ENCODE measurements at regions not wholly inside any gene's neighbourhood (a gene's known extent, or its start where the extent isn't known, plus 50 kb on each side); places are given as distances from the start of the nearest gene placed in this dataset.

DNA sequence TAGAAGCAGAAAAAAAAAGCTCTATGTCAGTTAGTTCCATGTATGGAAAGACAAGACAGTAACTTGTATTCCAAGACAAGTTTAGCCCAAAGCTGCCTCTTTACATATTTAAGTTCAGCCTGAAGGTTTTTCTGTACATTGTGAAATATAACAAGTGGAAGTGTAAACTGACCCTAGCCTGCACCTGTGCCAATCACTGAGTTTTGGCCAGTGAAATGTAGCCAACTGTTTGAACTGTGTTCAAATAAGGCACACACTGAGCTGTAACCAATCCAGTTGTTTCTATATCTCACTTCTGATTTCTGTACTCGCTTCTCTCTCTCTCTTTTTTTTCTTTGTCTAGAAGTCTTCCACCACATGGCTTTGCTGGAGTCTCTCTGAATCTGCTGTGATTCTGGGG is 1227.1 kb downstream of the NCAM2 start:
- Histone ChIP-seq H4K8ac (ENCODE audit: extremely low read depth, insufficient read depth, low read length) (no peak overlapping the region), H3K14ac (ENCODE audit: insufficient read length) (no peak overlapping the region), H2AFZ (ENCODE audit: low read length) (peak overlapping the region; percentile 81; the same call in 1 of the 2 replicates), H3K79me2 (ENCODE audit: control insufficient read depth in 1 of 2, insufficient read depth in 2 of 2, low read length in 2 of 2) (no peaks in the 10 kb centered on the region), H3K23me2 (ENCODE audit: low read depth, low read length) (no peaks in the 10 kb centered on the region), H3K4me3 (ENCODE audit: extremely low read depth in 1 of 4, insufficient read depth in 2 of 4, low read depth in 3 of 4, low read length in 4 of 4) (no peak overlapping the region), H4K20me1 (replicated peaks in 1 of 2; ENCODE audit: control insufficient read depth in 1 of 2, insufficient read depth in 2 of 2, low read length in 2 of 2) (no peaks in the 10 kb centered on the region), H2AK5ac (ENCODE audit: low read depth, low read length) (no peak overlapping the region), H2BK12ac (ENCODE audit: low read depth, low read length) (no peak overlapping the region), H4K5ac (ENCODE audit: insufficient read length, low read depth, low read length) (no peak overlapping the region), H2BK15ac (ENCODE audit: low read length) (no peak overlapping the region), H3K18ac (ENCODE audit: extremely low read depth, low read length) (no peak overlapping the region), H2BK20ac (ENCODE audit: low read length) (no peak overlapping the region), H3K4me2 (ENCODE audit: insufficient read depth in 1 of 2, low read depth in 2 of 2, low read length in 2 of 2) (no peak overlapping the region), H3K27me3 (replicated peaks in 1 of 4; ENCODE audit: control insufficient read depth in 3 of 4, extremely low read depth in 1 of 4, insufficient read depth in 3 of 4, low read length in 3 of 4) (no peaks in the 10 kb centered on the region), H3K79me1 (ENCODE audit: low read depth, low read length) (no peaks in the 10 kb centered on the region), H3K9ac (replicated peaks in 1 of 4; ENCODE audit: extremely low read depth in 1 of 4, low read depth in 3 of 4, low read length in 3 of 4) (no peak overlapping the region), H2BK120ac (replicated peaks; ENCODE audit: low read depth, low read length) (no peak overlapping the region), H3K36me3 (ENCODE audit: control insufficient read depth in 2 of 4, insufficient read depth in 4 of 4, low read length in 3 of 4) (no peaks in the 10 kb centered on the region), H2BK5ac (ENCODE audit: low read depth, low read length) (no peak overlapping the region), H3K4ac (replicated peaks; ENCODE audit: insufficient read length, low read depth, low read length) (no peak overlapping the region), H3K9me3 (ENCODE audit: insufficient read depth in 2 of 2, low read depth in 1 of 2, low read length in 1 of 2) (no peaks in the 10 kb centered on the region), H4K91ac (replicated peaks; ENCODE audit: insufficient read length, low read length) (no peak overlapping the region), H3K23ac (ENCODE audit: insufficient read length) (no peak overlapping the region), H3K56ac (replicated peaks; ENCODE audit: insufficient read length, low read depth, low read length) (no peak overlapping the region), H3K27ac (ENCODE audit: low read depth, low read length) (no peak overlapping the region), H3K4me1 (replicated peaks in 1 of 4; ENCODE audit: control insufficient read depth in 3 of 4, insufficient read depth in 4 of 4, low read length in 3 of 4) (peaks cover 0 to 2% (median 0%) of the 10 kb centered on the region in 4 experiments; a peak in 1 of 7 replicates)
- ChIA-PET CTCF (ENCODE audit: partially characterized antibody) (no interaction called here), POLR2A (ENCODE audit: partially characterized antibody) (interaction anchor here (0.6 kb wide), 1 partner anchor 128 kb away, joined by 3 read pairs; no protein-coding TSS in a partner anchor)
- WGBS, 2 experiments (ENCODE audit: extremely low coverage in 1 of 2, insufficient coverage in 1 of 2, insufficient read length in 1 of 2, insufficient replicate concordance in 2 of 2, low coverage in 1 of 2, low lambda C conversion rate in 2 of 2, missing lambda C conversion rate in 1 of 2): 100% methylated on average over 1 of the region's 1 CpG; no CpG with 5 or more reads in 1 of the 2 experiments
- DNase-seq (ENCODE audit: low read depth in 1 of 2, low spot score in 2 of 2) (no peak), FAIRE-seq (no peak)
- TF ChIP-seq CBX5 (IDR thresholded peaks at IDR 0.05; ENCODE audit: low read depth, low read length): no peak
- no peak for TF ChIP-seq MAFK (IDR thresholded peaks at IDR 0.05; ENCODE audit: low read depth, low read length)
- no peak for TF ChIP-seq HDAC6 (IDR thresholded peaks at IDR 0.05; ENCODE audit: low read depth, low read length)
- no peak for TF ChIP-seq SIN3A (conservative IDR thresholded peaks at IDR 0.05 in 1 of 2, IDR thresholded peaks at IDR 0.05 in 1 of 2; ENCODE audit: low read depth in 1 of 2, low read length in 2 of 2)
- no peak for TF ChIP-seq KDM4A (IDR thresholded peaks at IDR 0.05; ENCODE audit: low read depth, low read length, severe bottlenecking)
- TF ChIP-seq POLR2A (IDR thresholded peaks at IDR 0.05; ENCODE audit: control extremely low read depth in 1 of 2, low read depth in 2 of 2, low read length in 2 of 2): no peak
- TF ChIP-seq HDAC2 (IDR thresholded peaks at IDR 0.05; ENCODE audit: borderline replicate concordance in 1 of 2, low read depth in 2 of 2, low read length in 2 of 2): no peak

Measured in H1 (cell line).